Stomach (tissue), 4 donors: ENCODE measurements at regions not wholly inside any gene's neighbourhood (a gene's known extent, or its start where the extent isn't known, plus 50 kb on each side); places are given as distances from the start of the nearest gene placed in this dataset.

Source experiments
- CTCF ChIP-seq, 7 experiments: fragments of 450-650 bp in 4 of 7; fragments of 200-600 bp in 3 of 7; sonication (generic) in 3 of 7; IDR thresholded peaks; one replicate each; pipeline ENCODE4 v1.5.1; 2016 to 2019; ENCODE audit warnings: antibody characterized with exemption in 7 of 7, control low read depth in 2 of 7, mild to moderate bottlenecking in 1 of 7
- EP300 ChIP-seq: sonication (generic); formaldehyde crosslinking; IDR thresholded peaks from one replicate; pipeline ENCODE4 v1.6.1; 2017; ENCODE audit warnings: antibody characterized with exemption
- POLR2A ChIP-seq, 4 donors: fragments of 450-650 bp; IDR thresholded peaks; one replicate each; pipeline ENCODE4 v1.6.1; 2016; ENCODE audit warnings: antibody characterized with exemption in 4 of 4, control low read depth in 2 of 4, mild to moderate bottlenecking in 1 of 4, moderate library complexity in 1 of 4
- POLR2AphosphoS5 ChIP-seq, 3 donors: sonication (generic); formaldehyde crosslinking; IDR thresholded peaks; one replicate each; pipeline ENCODE4 v1.6.1; 2016; ENCODE audit warnings: antibody characterized with exemption in 3 of 3

- TF ChIP-seq CTCF (IDR thresholded peaks at IDR 0.05) (no peak), POLR2AphosphoS5 (IDR thresholded peaks at IDR 0.05) (no peak), POLR2A (IDR thresholded peaks at IDR 0.05) (no peak), EP300 (no peak)
Measured at GRCh38 chr1:199550199-199551065, 477.1 kb upstream of the NR5A2 start.
